Superior temporal gyrus (tissue), 1 donor: ENCODE measurements at regions not wholly inside any gene's neighbourhood (a gene's known extent, or its start where the extent isn't known, plus 50 kb on each side); places are given as distances from the start of the nearest gene placed in this dataset.

Experiments used
- DNase-seq: peaks from one replicate; pipeline ENCODE4 v3.0.0-alpha.2; 2016; ENCODE audit errors: extremely low spot score

GRCh38 chr9:16954040-16954439 lies 83.6 kb upstream of the BNC2 start:
- no peak for DNase-seq

GRCh38 chr9:16951502-16951901 lies 81.0 kb upstream of the BNC2 start:
- no peak for DNase-seq

GRCh38 chr9:16950051-16950450 lies 79.6 kb upstream of the BNC2 start:
- DNase-seq, result no peak

- DNase-seq, result no peak
Observed at GRCh38 chr9:16930578-16930977, 60.1 kb upstream of the BNC2 start.

GRCh38 chr9:16928179-16928945 lies 57.9 kb upstream of the BNC2 start:
- DNase-seq, result no peak

- DNase-seq, result no peak
Observed at GRCh38 chr9:16925426-16925825, 55.0 kb upstream of the BNC2 start.

- no peak for DNase-seq
Observed at GRCh38 chr9:16924311-16924915, 53.9 kb upstream of the BNC2 start.

- no peak for DNase-seq
Observed at GRCh38 chr9:16921855-16922254, 51.4 kb upstream of the BNC2 start.
